HG02571 (cell line): ENCODE measurements at regions not wholly inside any gene's neighbourhood (a gene's known extent, or its start where the extent isn't known, plus 50 kb on each side); places are given as distances from the start of the nearest gene placed in this dataset.
"Not testable (repeated sequence)": the region's sequence is repeated elsewhere in the genome, so short reads cannot be mapped to it uniquely, and the experiment has no call there.

Experiments used
- ATAC-seq: cut with Tn5 transposase; IDR thresholded peaks from one replicate; pipeline ENCODE4 v1.9.1; 2021; ENCODE audit warnings: mild to moderate bottlenecking, moderate library complexity; ENCODE audit not compliant: unreplicated experiment

- ATAC-seq = no peak
These were observed 109.2 kb downstream of the BASP1 start for GRCh38 chr5:17326600-17327037.

GRCh38 chr5:17327048-17327625, 109.7 kb downstream of the BASP1 start:
- no peak for ATAC-seq

DNA sequence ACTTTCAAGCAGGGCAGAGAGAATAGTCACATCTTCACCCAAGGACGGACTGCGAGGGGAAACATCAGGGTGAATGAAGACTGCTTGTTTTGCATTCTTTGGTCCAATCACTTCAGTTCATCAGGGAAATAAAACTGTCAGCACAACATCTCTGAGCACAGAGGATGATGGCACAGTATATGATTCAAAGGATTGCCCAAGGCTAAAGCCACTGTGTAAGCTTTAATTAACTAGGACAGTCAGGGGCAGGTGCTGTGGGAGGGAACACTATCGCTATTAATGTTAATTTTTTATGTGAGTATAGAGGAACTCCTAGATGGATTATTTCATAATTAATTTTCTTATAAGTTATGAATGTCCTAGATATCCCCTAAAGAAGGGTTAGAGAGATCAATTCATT, 112.1 kb downstream of the BASP1 start:
- ATAC-seq = no peak

- no peak for ATAC-seq
These were observed 113.0 kb downstream of the BASP1 start for GRCh38 chr5:17330386-17330785.

DNA sequence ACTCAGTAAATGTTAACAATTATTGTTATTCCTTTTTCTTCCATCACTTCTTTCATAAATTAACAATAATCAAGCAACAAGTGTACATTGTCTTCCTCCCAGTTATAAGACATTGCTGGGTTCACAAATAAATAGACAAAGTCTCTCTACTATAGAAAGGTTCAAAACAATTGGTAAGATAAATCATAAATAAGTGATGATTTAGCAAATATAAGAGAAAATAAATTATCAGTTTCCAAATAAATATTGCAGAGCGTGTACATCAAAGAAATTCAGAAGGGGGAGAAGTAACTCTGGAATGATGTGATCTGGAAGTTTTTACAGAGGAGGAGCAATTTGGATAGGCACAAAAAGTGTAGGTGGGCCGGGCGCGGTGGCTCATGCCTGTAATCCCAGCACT, 114.2 kb downstream of the BASP1 start:
- ATAC-seq = no peak

GRCh38 chr5:17333755-17334154, 116.3 kb downstream of the BASP1 start:
- no peak for ATAC-seq

GRCh38 chr5:17336054-17336453, 118.6 kb downstream of the BASP1 start:
- ATAC-seq = no peak

- ATAC-seq = not testable (repeated sequence)
These were observed 119.3 kb downstream of the BASP1 start for GRCh38 chr5:17336723-17337122.

GRCh38 chr5:17339841-17340240, 122.4 kb downstream of the BASP1 start:
- no peak for ATAC-seq

- ATAC-seq = no peak
These were observed 122.9 kb downstream of the BASP1 start for GRCh38 chr5:17340379-17340778.

GRCh38 chr5:17340819-17341218, 123.4 kb downstream of the BASP1 start:
- ATAC-seq = no peak

GRCh38 chr5:17343675-17344074, 126.2 kb downstream of the BASP1 start:
- ATAC-seq = peak; percentile 92

- ATAC-seq = no peak
These were observed 129.4 kb downstream of the BASP1 start for GRCh38 chr5:17346811-17347210.

DNA sequence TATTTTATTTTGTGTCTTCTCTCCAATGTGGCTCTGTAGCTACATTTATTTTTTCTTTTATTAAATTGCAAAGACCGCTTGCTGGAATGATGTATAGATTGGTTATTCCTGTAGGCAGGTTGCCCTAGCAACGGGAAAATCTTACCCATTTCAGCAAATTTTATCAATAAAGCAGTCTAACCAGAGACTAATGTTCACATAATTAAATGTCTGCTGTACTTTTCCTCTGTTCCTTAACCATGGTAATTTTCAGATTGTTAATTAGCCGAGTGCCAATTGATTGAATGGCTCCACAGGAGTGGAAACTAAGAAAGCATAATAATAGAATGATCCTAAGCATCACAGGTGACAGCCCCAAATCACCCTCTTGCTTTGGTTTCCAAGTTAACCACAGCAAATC, 134.8 kb downstream of the BASP1 start:
- ATAC-seq = no peak

GRCh38 chr5:17354265-17354664, 136.8 kb downstream of the BASP1 start:
- no peak for ATAC-seq

DNA sequence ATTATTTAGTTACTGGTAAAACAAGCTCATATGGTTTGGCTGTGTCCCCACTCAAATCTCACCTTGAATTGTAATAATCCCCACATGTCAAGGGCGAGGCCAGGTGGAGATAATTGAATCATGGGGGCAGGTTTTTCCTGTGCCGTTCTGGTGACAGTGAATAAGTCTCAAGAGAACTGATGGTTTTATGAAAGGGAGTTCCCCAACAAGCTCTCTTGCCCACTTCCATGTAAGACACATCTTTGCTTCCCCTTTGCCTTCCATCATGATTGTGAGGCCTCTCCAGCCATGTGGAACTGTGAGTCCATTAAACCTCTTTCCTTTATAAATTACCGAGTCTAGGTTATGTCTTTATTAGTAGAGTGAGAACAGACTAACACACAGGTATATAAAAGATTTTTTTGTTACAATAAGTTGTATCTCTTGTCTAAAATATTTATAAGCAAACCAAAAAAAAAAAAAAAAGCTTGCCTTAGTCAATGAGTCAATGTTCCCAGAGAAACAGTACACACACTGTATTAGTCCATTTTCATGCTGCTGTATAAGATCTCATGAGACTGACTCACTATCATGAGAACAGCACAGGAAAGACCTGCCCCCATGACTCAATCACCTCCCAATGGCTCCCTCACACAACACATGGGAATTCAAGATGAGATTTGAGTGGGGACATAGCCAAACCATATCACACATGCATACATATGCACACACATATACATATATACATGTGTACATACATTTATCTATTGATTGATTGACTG, 138.3 kb downstream of the BASP1 start:
- ATAC-seq = no peak

- no peak for ATAC-seq
These were observed 139.1 kb downstream of the BASP1 start for GRCh38 chr5:17356551-17356950.

DNA sequence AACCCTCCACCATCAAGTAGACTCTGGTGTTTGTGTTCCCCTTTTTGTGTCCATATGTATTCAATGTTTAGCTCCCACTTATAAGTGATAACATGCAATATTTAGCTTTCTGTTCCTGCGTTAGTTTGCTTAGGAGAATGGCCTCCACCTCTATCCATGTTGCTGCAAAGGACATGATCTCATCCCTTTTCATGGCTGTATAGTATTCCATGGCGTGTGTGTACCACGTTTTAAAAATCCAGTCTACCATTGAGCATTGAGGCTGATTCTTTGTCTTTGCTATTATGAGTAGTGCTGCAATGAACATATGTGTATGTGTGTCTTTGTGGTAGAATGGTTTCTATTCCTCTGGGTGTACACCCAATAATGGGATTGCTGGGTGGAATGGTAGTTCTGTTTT, 140.1 kb downstream of the BASP1 start:
- no peak for ATAC-seq

GRCh38 chr5:17358031-17358430, 140.0 kb upstream of the TAF11L2 start:
- no peak for ATAC-seq

DNA sequence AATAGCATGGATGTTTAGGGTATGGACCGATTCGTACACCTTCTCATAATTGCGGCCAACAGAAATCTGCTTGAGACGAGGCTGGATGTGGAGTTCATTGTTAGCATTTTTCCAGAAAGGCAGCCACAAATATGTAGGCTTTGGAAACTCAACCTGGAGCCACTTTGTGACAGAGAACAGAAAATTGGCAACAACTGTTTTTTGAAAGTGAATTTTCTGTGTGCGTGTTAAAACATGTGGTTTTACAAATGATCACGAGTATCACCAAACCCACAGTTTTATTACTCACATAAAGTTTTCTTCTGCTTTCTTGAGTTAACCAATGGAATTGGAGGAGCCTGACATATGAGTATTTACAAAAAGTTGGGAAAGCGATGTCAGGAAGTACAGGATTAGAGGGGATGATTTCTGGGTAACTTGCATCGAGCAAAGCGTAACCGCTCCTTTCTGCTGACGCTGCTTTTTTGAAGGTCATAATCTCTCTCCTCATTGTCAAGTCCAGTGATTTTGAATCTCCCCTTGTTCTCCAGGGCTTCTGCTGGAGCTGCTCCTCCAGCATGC, 138.5 kb upstream of the TAF11L2 start:
- no peak for ATAC-seq

DNA sequence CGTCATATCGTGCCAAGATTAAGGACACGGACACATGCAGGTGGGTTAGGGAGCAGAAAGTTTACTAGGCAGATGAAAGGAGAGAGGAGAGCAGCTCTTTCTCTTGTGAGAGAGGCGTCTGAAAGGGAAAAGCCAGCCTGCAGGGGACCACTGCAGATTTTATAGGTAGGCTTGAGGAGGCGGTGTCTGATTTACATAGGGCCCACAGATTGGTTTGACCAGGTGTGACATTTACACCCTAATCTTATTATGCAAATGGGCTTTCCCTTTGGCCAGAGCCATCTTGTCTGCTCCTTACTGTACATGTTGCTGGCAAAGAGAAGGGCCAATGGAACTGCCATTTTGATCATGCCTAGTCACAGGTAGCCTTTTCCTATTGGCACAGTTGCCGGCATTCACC, 137.2 kb upstream of the TAF11L2 start:
- no peak for ATAC-seq

DNA sequence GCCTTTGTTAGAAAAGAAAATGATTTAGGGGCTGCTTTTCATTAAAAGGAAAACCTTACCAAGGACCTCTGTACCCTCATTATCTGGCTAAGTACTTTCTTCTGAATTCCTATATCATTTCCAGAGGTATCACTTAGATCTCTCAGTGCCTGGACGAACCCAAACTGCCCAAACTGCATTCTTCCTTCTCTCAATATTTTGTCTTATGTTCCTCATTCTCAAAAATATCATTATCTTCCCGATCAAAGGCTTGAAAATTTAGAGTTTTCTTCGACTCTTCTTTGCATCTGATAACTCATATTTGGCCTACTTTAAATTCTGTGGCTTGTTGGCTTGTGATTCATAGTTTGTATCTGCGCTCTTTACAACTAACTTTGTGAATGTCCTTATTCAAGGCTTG, 136.7 kb upstream of the TAF11L2 start:
- ATAC-seq = no peak
